Glutamatergic neuron (in vitro differentiated cells): ENCODE measurements at regions not wholly inside any gene's neighbourhood (a gene's known extent, or its start where the extent isn't known, plus 50 kb on each side); places are given as distances from the start of the nearest gene placed in this dataset.

Experiments
- DNase-seq: peaks from one replicate; pipeline ENCODE4 v3.0.0; 2022
- H3K27ac Mint-ChIP-seq: one replicate; pipeline ENCODE4 v1.8.0; 2020; ENCODE audit warnings: mild to moderate bottlenecking, mixed read lengths, inconsistent platforms; ENCODE audit not compliant: unreplicated experiment
- H3K27me3 Mint-ChIP-seq: one replicate; pipeline ENCODE4 v1.8.0; 2020; ENCODE audit warnings: mild to moderate bottlenecking, moderate library complexity, mixed read lengths, inconsistent platforms; ENCODE audit not compliant: unreplicated experiment
- H3K36me3 Mint-ChIP-seq: one replicate; pipeline ENCODE4 v1.8.0; 2020; ENCODE audit warnings: mild to moderate bottlenecking, mixed read lengths, inconsistent platforms; ENCODE audit not compliant: unreplicated experiment
- H3K4me1 Mint-ChIP-seq: one replicate; pipeline ENCODE4 v1.8.0; 2020; ENCODE audit warnings: mild to moderate bottlenecking, low read depth, mixed read lengths, inconsistent platforms; ENCODE audit not compliant: unreplicated experiment
- H3K4me3 Mint-ChIP-seq: one replicate; pipeline ENCODE4 v1.8.0; 2020; ENCODE audit warnings: mild to moderate bottlenecking, mixed read lengths, inconsistent platforms; ENCODE audit not compliant: unreplicated experiment
- H3K9me3 Mint-ChIP-seq: one replicate; pipeline ENCODE4 v1.8.0; 2020; ENCODE audit warnings: mild to moderate bottlenecking, moderate library complexity, mixed read lengths, inconsistent platforms; ENCODE audit not compliant: unreplicated experiment
- TF ChIP-seq, protein P1 (sequence below): fragments of 200-600 bp; sonication (generic); IDR thresholded peaks from one replicate; pipeline ENCODE4 v1.5.0; 2021; ENCODE audit not compliant: partially characterized antibody, unreplicated experiment

DNA sequence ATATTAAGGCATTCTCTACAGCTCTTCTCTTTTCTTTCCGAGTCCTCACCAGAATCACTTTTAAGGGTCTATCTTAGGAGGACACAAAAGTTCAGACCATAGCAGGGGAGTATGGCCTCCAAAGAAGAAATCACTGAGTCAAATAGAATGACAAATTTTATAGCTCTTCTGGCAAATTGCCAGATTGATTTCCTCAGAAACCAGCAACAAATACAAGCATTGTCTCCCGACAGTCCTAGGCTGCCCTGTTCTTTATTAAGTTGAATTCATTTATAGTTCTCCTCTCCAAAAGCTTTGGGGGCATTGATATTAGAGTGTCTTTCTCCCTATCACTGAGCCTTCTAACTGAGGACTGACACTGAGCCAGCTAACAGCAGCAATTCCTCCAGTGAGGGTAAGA is 156.4 kb upstream of the FRMD6 start:
- TF ChIP-seq, protein P1, sequence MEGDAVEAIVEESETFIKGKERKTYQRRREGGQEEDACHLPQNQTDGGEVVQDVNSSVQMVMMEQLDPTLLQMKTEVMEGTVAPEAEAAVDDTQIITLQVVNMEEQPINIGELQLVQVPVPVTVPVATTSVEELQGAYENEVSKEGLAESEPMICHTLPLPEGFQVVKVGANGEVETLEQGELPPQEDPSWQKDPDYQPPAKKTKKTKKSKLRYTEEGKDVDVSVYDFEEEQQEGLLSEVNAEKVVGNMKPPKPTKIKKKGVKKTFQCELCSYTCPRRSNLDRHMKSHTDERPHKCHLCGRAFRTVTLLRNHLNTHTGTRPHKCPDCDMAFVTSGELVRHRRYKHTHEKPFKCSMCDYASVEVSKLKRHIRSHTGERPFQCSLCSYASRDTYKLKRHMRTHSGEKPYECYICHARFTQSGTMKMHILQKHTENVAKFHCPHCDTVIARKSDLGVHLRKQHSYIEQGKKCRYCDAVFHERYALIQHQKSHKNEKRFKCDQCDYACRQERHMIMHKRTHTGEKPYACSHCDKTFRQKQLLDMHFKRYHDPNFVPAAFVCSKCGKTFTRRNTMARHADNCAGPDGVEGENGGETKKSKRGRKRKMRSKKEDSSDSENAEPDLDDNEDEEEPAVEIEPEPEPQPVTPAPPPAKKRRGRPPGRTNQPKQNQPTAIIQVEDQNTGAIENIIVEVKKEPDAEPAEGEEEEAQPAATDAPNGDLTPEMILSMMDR = no peak
- no peak overlapping the region for H3K4me3 Mint-ChIP-seq
- no peak overlapping the region for H3K27ac Mint-ChIP-seq
- H3K4me1 Mint-ChIP-seq = peaks cover 7% of the 10 kb centered on the region
- peaks cover 12% of the 10 kb centered on the region for H3K36me3 Mint-ChIP-seq
- H3K27me3 Mint-ChIP-seq = no peaks in the 10 kb centered on the region
- no peak for DNase-seq
- H3K9me3 Mint-ChIP-seq = no peaks in the 10 kb centered on the region

DNA sequence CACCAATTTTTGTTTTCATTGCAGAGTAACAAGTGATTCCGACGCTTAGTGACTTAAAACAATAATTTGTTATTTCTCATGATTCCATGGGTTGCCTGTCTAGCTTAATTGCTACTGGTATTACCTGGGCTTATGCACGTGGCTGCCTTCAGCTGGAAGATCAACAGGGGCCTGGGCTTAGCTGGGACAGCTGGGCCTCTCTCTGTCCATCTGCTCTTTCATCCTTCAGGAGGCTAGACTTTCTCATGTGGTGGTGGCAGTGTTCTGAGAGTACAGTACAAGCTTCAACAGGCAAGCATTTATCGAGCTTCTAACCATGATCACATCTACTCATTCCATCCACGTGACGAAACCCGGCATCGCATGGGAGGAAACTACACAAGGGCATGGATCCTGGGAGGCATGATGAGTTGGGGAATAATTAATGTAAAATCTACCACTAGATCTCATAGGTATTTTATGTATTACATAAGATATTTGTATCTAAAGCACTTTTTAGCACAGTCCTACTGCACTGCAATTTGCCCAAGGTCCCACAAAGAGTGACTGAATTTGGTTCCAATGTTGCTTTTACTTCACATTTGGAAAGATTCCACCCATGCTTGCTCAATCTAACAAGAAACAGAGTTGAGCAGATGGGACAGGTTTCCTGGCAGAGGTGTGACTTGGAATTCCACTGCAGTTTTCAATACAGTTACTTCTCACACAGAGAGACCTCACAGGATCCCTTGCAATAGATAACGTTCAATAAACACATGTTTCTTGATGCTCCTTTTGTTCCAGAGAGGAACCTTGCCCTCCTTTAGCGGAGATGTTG is 153.1 kb upstream of the FRMD6 start:
- peak overlapping the region; percentile 70 for H3K27ac Mint-ChIP-seq

DNA sequence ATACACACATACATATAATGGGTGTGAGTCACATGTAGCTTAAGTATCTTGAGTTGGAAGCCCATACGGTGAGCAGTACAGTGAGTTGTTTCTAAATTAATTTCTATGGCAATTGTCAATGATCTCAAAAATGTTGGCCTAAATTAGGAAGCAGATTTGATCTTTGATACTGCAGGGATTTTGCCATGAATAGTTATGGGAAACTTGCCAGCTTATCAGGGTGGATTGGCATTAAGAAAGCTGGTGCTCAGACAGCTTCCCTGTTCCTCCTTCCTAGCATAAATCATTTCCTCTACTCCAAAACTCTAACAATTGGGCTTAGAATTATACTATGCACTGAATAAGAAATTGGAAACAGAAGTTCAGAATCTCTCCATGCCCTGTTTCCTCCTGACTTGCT is 150.9 kb upstream of the FRMD6 start:
- no peaks in the 10 kb centered on the region for H3K27me3 Mint-ChIP-seq
- H3K36me3 Mint-ChIP-seq = peaks cover 22% of the 10 kb centered on the region
- no peak overlapping the region for H3K4me3 Mint-ChIP-seq
- H3K27ac Mint-ChIP-seq = no peak overlapping the region
- H3K9me3 Mint-ChIP-seq = no peaks in the 10 kb centered on the region
- peaks cover 7% of the 10 kb centered on the region for H3K4me1 Mint-ChIP-seq
- TF ChIP-seq, protein P1 = no peak
- DNase-seq = no peak

More for the DNA sequence above, 153.1 kb upstream of the FRMD6 start:
- H3K9me3 Mint-ChIP-seq = no peaks in the 10 kb centered on the region
- H3K4me1 Mint-ChIP-seq = peaks cover 7% of the 10 kb centered on the region
- H3K27me3 Mint-ChIP-seq = no peaks in the 10 kb centered on the region
- TF ChIP-seq, protein P1 = no peak
- H3K4me3 Mint-ChIP-seq = peak overlapping the region; percentile 18
- H3K36me3 Mint-ChIP-seq = peaks cover 20% of the 10 kb centered on the region
- no peak for DNase-seq

DNA sequence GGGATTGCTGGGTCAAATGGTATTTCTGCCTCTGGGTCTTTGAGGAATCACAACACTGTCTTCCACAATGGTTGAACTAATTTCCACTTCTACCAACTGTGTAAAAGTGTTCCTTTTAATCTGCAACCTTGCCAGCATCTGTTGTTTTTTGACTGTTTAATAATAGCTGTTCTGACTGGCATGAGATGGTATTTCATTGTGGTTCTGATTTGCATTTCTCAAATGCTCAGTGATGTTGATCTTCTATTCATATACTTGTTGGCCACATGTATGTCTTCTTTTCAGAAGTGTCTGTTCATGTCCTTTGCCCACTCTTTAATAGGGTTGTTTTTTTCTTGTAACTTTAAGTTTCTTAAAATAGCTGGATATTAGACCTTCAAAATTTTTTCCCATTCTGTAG is 150.0 kb upstream of the FRMD6 start:
- TF ChIP-seq, protein P1 = no peak
- no peaks in the 10 kb centered on the region for H3K27me3 Mint-ChIP-seq

DNA sequence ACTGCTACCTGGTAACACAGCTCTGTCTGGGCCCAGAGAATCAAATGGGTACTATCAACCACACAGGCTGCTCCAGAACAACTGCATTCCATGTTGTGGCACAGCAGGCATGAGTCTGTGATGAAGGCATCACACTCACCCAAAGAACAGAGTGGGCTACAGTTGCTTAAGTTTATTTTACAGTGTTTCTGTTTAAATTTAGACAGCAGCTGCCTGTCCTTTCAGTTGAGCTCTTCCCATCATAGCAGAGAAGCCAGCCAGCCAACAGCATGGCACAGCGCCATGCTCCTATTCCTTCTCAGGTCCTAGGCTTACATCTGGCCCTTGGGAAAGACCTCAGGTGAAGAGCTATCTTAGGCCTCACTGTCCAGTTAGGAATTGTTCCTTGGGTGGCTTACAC is 147.0 kb upstream of the FRMD6 start:
- Mint-ChIP-seq H3K9me3 (peaks cover 2% of the 10 kb centered on the region), H3K27ac (no peak overlapping the region), H3K36me3 (peaks cover 17% of the 10 kb centered on the region), H3K4me1 (peaks cover 8% of the 10 kb centered on the region), H3K4me3 (no peak overlapping the region), H3K27me3 (no peaks in the 10 kb centered on the region)
- no peak for DNase-seq
- TF ChIP-seq, protein P1 = no peak

More for the DNA sequence above, 150.0 kb upstream of the FRMD6 start:
- Mint-ChIP-seq H3K4me1 (peaks cover 7% of the 10 kb centered on the region), H3K27ac (no peak overlapping the region), H3K36me3 (peaks cover 20% of the 10 kb centered on the region), H3K4me3 (no peak overlapping the region), H3K9me3 (peaks cover 2% of the 10 kb centered on the region)
- no peak for DNase-seq
